ENCODE measurements at regions not wholly inside any gene's neighbourhood (a gene's known extent, or its start where the extent isn't known, plus 50 kb on each side); places are given as distances from the start of the nearest gene placed in this dataset.

- Histone ChIP-seq H3K56ac (ENCODE audit: insufficient read length, low read depth, low read length) (no peak overlapping the region), H4K91ac (ENCODE audit: insufficient read length, low read depth, low read length) (no peak overlapping the region), H3K9ac (ENCODE audit: extremely low read depth, insufficient read length, low read length) (no peak overlapping the region), H3K4ac (ENCODE audit: low read depth, low read length) (no peak overlapping the region), H4K8ac (replicated peaks; ENCODE audit: insufficient read length, low read depth, low read length) (no peak overlapping the region), H3K4me2 (ENCODE audit: insufficient read depth, insufficient read length, low read length) (no peak overlapping the region), H3K23me2 (ENCODE audit: insufficient read length, low read depth, low read length, poor library complexity, severe bottlenecking) (peaks cover 5% of the 10 kb centered on the region), H2AFZ (ENCODE audit: low read length) (no peak overlapping the region), H2BK12ac (ENCODE audit: insufficient read length, low read depth, low read length) (no peak overlapping the region), H3T11ph (ENCODE audit: low read length) (no peak overlapping the region), H3K9me3 (ENCODE audit: control insufficient read depth, low read depth, low read length) (no peaks in the 10 kb centered on the region), H4K20me1 (ENCODE audit: control insufficient read depth, insufficient read depth, insufficient read length) (peaks cover 3% of the 10 kb centered on the region), H2BK5ac (ENCODE audit: insufficient read length, low read length) (no peak overlapping the region), H2BK120ac (ENCODE audit: low read depth, low read length, poor library complexity, severe bottlenecking) (no peak overlapping the region), H3K4me1 (ENCODE audit: insufficient read depth, low read length) (peaks cover 15% of the 10 kb centered on the region; the same call in 1 of the 2 replicates), H3K27me3 (ENCODE audit: insufficient read depth, low read length) (no peaks in the 10 kb centered on the region), H4K5ac (ENCODE audit: insufficient read length, low read depth, low read length) (no peak overlapping the region), H2BK15ac (ENCODE audit: low read depth, low read length) (no peak overlapping the region), H3K18ac (ENCODE audit: insufficient read length, low read depth, low read length) (no peak overlapping the region), H3K14ac (ENCODE audit: insufficient read depth, low read length) (no peak overlapping the region), H2BK20ac (ENCODE audit: low read depth, low read length, poor library complexity, severe bottlenecking) (no peak overlapping the region), H3K79me2 (ENCODE audit: insufficient read depth, low read length) (no peaks in the 10 kb centered on the region), H2AK5ac (ENCODE audit: insufficient read length, low read length) (no peak overlapping the region), H3K79me1 (ENCODE audit: insufficient read depth, low read depth, low read length, poor library complexity, severe bottlenecking) (no peaks in the 10 kb centered on the region), H3K23ac (ENCODE audit: insufficient read length, low read depth, low read length) (no peak overlapping the region), H3K27ac (ENCODE audit: insufficient read length, low read depth, low read length) (no peak overlapping the region)
- no peak for TF ChIP-seq CTCF (conservative IDR thresholded peaks at IDR 0.05)
- Mint-ChIP-seq H3K36me3 (ENCODE audit: insufficient read depth in 1 of 3, low read depth in 3 of 3) (no peaks in the 10 kb centered on the region; a peak in 1 of 7 replicates), H3K27ac (no peak overlapping the region; a peak in 1 of 7 replicates), H3K4me1 (peaks cover 32 to 61% of the 10 kb centered on the region in 2 experiments), H3K27me3 (ENCODE audit: low read depth) (peaks cover 21% of the 10 kb centered on the region), H3K4me3 (peak overlapping the region in 1 of 2 experiments; percentile 4; a peak in 2 of 5 replicates), H3K9me3 (no peaks in the 10 kb centered on the region)
- WGBS (ENCODE audit: extremely low coverage, insufficient read length, low lambda C conversion rate), result no CpG with 5 or more reads among the region's 23 CpGs
- DNase-seq, result no peak
Measured at GRCh38 chr16:85312642-85313525, 200.6 kb upstream of the CIBAR2 start.

Data from H9 (cell line).